GM18951 (cell line): ENCODE measurements at regions not wholly inside any gene's neighbourhood (a gene's known extent, or its start where the extent isn't known, plus 50 kb on each side); places are given as distances from the start of the nearest gene placed in this dataset.
A peak's percentile ranks its signal among the peaks of the same experiment; 100 is the strongest.
"Not testable (repeated sequence)": the region's sequence is repeated elsewhere in the genome, so short reads cannot be mapped to it uniquely, and the experiment has no call there.

Experiments
- POLR2A ChIP-seq: IDR thresholded peaks from 4 replicates; pipeline ENCODE4 v1.6.1; 2011; ENCODE audit warnings: mild to moderate bottlenecking; ENCODE audit not compliant: insufficient read length, insufficient read depth; ENCODE audit errors: extremely low read depth
- in situ Hi-C: fragments of 300-500 bp; cut with MboI; formaldehyde crosslinking; loops from one replicate; pipeline ENCODE4 v1.12.0; 2022; ENCODE audit warnings: low sequenced_read_pairs, mixed read lengths, inconsistent platforms; ENCODE audit not compliant: unreplicated experiment

DNA sequence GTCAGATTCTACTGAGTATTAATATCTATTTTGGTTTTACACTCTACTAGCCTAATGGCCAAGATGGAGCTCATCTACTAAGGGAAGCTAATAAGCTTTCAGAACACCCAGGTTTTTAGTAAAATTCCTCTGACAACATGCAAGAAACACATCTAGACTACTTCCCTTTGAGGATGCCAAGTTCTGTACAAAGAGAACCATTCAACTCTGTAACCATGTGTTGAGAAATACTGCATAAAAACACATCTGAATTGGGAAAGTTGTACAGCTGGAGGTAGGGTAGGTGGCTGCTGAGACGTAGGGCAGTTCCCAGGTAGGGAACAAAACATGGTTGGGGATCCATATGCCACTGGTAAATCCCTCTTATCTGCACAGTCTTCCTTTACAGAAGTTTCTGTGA, 66.2 kb downstream of the SC5D start:
- no peak for TF ChIP-seq POLR2A
- in situ Hi-C loops = no loop called here

GRCh38 chr11:121359591-121359990, 67.0 kb downstream of the SC5D start:
- no peak for TF ChIP-seq POLR2A
- in situ Hi-C loops = no loop called here

- in situ Hi-C loops = not testable (repeated sequence)
Observed at GRCh38 chr11:121362955-121363354, 70.4 kb downstream of the SC5D start.

DNA sequence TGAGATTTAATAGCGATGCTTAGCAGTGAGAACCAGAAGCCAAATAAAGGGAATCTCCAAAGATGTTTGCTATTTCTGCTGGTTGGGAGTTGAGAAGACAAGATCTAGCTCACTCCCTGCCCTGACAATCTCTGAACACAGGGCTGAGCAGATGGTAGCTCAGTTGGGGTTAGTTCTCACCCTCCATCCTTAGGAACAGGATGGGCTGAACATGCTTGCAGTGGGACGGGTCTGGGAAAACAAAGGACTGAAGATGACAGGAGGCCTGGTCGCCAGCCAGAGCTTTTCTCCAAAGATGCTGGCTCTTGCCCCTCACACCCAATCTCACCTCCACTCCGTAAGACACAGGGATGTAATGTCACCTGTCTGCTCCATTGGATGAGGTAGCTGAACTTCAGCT, 72.7 kb downstream of the SC5D start:
- no peak for TF ChIP-seq POLR2A
- in situ Hi-C loops = no loop called here

GRCh38 chr11:121366038-121366437, 73.5 kb downstream of the SC5D start:
- in situ Hi-C loops = no loop called here
- TF ChIP-seq POLR2A = no peak

DNA sequence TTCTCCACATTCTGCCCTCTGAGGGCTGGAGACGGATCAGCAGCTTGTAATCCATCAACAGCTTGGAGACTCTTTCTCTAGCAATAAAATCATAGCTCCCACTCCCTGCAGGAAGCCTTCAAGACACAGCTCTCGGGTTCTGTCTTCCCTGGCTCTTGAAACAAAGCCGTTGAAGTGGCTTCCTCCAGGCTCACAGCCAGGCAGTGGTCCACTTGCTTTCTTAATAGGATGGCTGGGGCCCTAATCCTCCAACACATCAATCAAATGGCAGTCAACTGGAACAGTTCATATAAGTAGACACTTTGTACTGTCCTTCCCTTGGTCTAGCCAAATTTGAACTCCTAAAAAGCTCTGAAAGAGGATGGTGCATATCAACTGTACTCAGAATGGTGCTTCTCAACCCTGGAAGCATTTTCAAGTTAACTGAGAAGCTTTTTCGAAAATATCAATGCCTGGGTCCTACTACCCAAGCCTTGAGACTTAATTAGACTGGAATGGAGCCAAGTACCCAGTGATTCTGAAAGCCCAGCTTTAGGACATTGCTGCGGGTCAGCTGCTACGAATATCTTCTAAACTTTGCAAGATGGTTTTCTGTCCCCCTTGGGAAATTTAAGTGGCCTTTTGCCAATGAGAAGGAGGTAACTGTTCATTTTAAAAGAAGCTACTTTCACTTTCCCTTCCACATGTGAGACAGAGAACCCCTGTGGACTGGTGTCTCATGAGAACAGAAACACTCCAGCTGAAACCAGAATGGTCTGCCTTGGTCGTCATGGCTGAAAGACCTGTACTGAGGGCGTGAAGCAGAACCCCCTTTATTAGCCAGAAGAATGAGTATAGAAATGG, 74.7 kb downstream of the SC5D start:
- no peak for TF ChIP-seq POLR2A

GRCh38 chr11:121367844-121368225, 75.3 kb downstream of the SC5D start:
- TF ChIP-seq POLR2A = no peak
- in situ Hi-C loops = no loop called here

More for the DNA sequence above, 74.7 kb downstream of the SC5D start:
- in situ Hi-C loops = no loop called here

DNA sequence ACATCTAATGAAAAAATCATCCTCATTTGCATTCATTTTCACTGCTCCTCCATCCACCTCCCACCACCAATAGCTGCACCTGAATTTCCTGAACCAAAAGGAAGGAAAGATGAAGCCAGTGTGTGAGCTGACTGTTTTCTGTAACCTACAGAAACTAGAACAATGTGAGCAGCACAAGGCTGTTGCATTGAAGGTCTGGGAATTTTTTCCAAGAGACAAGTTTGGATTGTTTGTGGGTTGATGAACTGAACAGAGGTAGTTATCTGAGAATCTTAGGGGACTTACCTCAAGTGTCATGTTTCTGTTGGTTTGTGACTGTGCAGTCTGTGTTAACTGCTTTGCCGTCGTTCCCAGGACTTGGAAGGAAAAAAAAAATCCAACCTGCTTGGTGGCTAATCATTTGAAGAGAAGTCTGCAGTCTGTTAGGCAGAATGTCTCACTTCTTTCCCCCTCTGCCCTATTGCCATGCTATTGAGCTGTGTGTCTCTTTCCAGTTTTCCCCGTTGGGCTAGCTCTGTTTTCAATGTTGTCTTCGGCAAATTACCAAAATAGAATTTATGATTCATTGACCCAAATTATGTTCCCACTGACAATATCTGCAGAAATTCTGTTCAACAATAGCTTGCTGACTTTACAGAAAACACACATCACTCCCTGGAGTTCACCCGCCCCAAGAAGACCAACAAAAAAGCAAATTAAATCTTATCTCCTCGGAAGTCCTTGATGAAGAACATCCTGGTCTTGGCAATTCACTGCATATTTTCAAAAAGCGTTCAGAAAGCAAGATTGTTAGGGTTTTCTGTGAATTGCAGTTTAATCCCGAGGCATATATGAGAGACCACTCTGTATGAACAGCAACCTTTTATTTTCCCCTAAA, 76.0 kb downstream of the SC5D start:
- TF ChIP-seq POLR2A = no peak
- in situ Hi-C loops = no loop called here

DNA sequence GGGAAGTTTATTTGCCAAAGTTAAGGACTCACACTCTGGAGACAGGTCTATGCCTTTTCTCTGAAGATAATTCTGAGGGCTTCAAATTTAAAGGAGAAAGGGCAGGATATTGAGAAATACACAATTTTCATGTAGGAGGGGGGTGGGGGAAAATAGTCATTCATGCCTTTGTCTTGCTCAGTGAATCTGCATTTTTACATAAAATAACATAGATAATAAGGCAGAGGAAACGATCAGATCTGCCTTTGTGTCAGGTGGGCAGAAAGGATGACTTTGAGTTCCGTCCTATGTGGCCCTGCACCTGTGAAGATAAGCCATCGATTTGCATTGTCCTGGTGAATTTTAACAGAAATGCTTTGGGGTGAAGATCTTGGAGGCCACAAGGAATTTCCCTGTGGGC, 76.8 kb downstream of the SC5D start:
- TF ChIP-seq POLR2A = no peak
- in situ Hi-C loops = no loop called here

- in situ Hi-C loops = no loop called here
- no peak for TF ChIP-seq POLR2A
Observed at GRCh38 chr11:121372028-121372427, 79.5 kb downstream of the SC5D start.

GRCh38 chr11:121372671-121373429, 79.3 kb upstream of the SORL1 start:
- in situ Hi-C loops = no loop called here
- TF ChIP-seq POLR2A = peak; percentile 38

GRCh38 chr11:121374286-121374985, 77.7 kb upstream of the SORL1 start:
- TF ChIP-seq POLR2A = no peak
- in situ Hi-C loops = no loop called here

DNA sequence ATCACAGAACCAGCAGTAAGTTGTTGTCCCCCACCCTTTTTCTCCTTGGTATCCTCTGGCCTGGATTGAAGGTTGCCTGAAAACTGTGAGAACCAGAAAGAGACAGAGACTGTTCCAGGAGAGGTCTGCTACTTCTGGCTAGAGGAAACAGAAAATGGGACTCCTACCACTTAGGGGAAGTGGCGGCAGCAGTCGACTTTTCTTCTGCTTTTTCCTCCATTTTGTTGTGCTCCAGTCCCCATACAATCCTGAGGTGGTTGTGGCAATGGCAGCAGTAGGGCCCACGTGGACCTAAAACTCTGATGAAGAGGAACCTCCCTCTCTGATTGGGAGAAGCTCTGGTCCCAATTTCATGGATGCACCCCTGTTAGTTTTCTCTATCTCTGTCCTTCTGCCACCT, 76.0 kb upstream of the SORL1 start:
- TF ChIP-seq POLR2A = no peak
- in situ Hi-C loops = no loop called here

GRCh38 chr11:121379145-121379810, 72.8 kb upstream of the SORL1 start:
- in situ Hi-C loops = not testable (repeated sequence)
